SK-N-MC (cell line): ENCODE measurements at regions not wholly inside any gene's neighbourhood (a gene's known extent, or its start where the extent isn't known, plus 50 kb on each side); places are given as distances from the start of the nearest gene placed in this dataset.

Source experiments
- DNase-seq: peaks from one replicate; pipeline ENCODE4 v3.0.0-alpha.2; 2011; ENCODE audit warnings: low read depth, low spot score
- H3K27ac ChIP-seq: fragments of 200-600 bp; sonication (generic); 2 replicates; pipeline ENCODE4 v1.5.1; 2016; ENCODE audit warnings: mixed run types
- H3K36me3 ChIP-seq: fragments of 200-600 bp; sonication (generic); 2 replicates; pipeline ENCODE4 v1.6.1; 2017; ENCODE audit warnings: antibody characterized with exemption, low read length, mixed read lengths; ENCODE audit not compliant: insufficient read depth
- H3K4me3 ChIP-seq: fragments of 200-600 bp; sonication (generic); 2 replicates; pipeline ENCODE4 v1.5.1; 2016
- H3K9ac ChIP-seq: fragments of 200-600 bp; sonication (generic); 2 replicates; pipeline ENCODE4 v1.8.0; 2017; ENCODE audit warnings: mixed run types, mixed read lengths; ENCODE audit not compliant: insufficient read length
- H3K9me3 ChIP-seq: fragments of 200-600 bp; sonication (generic); 2 replicates; pipeline ENCODE4 v1.6.1; 2017; ENCODE audit warnings: low read depth, mild to moderate bottlenecking, antibody characterized with exemption, low read length, moderate library complexity, mixed read lengths
- EZH2 ChIP-seq: fragments of 200-600 bp; sonication (generic); IDR thresholded peaks from one replicate; pipeline ENCODE4 v1.6.1; 2017; ENCODE audit warnings: antibody characterized with exemption
- FOXP2 ChIP-seq: optimal IDR thresholded peaks from 2 replicates; pipeline ENCODE3; 2011; ENCODE audit warnings: mild to moderate bottlenecking, moderate library complexity; ENCODE audit not compliant: insufficient read depth; ENCODE audit errors: extremely low read length, control extremely low read depth
- POLR2AphosphoS5 ChIP-seq: IDR thresholded peaks from 2 replicates; pipeline ENCODE4 v1.6.1; 2012; ENCODE audit warnings: mild to moderate bottlenecking, low read depth, low read length, borderline replicate concordance

DNA sequence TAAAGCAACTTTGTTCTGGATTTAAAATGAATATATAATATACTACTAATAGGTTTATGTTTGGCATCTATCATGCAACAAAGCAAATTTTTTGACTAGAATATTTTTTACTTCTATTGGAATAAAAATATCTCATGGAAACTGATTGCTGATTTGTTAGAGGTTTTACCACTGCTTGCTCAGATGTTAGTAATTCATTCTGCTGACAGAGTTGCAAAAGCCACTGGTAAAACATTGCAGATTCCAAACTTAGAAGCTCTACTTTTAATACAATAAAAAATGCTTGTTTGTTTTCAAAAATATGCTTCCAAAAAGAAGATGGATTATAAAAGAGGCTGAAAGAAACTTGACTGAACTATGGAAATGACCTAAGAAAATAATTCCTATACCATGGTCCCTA, 795.2 kb downstream of the PCDH18 start:
- no peak overlapping the region for H3K27ac ChIP-seq
- no peak overlapping the region for H3K9ac ChIP-seq
- H3K4me3 ChIP-seq = no peak overlapping the region
- TF ChIP-seq POLR2AphosphoS5 (no peak), FOXP2 (no peak), EZH2 (no peak)
- no peaks in the 10 kb centered on the region for H3K36me3 ChIP-seq
- no peak for DNase-seq
- no peaks in the 10 kb centered on the region; the same call in 1 of the 2 replicates for H3K9me3 ChIP-seq

DNA sequence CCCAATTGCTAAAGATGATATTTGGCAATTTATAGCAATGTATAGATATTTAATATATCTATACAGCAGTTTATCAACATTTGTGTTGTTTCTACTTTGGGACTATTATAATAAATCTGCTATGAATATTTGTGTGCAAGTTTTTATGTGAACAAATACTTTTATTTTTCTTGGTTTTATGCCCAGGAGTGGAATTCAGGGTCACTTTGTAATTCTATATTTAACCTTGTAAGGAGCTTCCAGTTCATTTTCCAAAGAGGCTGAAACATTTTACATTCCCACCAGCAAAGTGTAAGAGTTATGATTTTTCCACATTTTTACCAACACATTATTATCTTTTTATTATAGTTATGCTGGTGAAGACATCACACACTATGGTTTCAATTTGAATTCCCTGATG, 801.3 kb downstream of the PCDH18 start:
- no peak overlapping the region for H3K4me3 ChIP-seq
- no peak overlapping the region for H3K27ac ChIP-seq
- no peaks in the 10 kb centered on the region for H3K9me3 ChIP-seq
- H3K9ac ChIP-seq = no peak overlapping the region
- no peak for TF ChIP-seq EZH2
- TF ChIP-seq FOXP2 = no peak
- TF ChIP-seq POLR2AphosphoS5 = no peak
- no peaks in the 10 kb centered on the region for H3K36me3 ChIP-seq
- DNase-seq = no peak

DNA sequence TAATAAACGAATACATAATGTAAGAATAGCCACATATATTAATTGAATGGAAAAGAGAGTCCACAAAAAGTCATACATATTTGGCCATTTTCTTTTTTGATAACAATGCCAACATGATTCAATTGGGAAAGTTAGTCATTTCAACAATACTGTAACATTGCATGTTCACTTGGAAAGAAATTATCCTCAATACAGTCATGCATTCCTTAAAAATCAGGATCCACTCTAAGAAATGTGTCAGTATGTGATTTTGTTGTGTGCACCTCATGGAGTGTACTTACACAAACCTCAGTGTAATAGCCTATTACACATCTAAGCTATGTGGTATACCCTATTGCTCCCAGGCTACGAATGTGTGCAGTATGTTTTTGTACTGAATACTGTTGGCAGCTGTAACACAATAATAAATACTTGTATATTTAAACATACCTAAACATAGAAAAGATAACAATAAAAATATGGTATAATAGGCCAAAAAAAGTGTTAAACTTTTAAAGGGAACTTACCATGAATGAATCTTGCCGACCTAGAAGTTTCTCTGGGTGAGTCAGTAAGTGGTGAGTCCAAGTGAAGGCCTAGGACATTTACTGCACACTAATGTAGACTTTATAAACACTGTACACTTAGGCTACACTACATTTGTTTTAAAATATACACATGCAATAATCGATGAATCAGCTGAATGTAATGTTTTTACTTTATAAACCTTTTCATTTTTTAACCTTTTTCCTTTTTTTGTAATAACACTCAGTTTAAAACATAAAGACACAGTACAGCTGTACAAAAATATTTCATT, 806.8 kb downstream of the PCDH18 start:
- H3K36me3 ChIP-seq = no peaks in the 10 kb centered on the region
- no peak overlapping the region for H3K9ac ChIP-seq

DNA sequence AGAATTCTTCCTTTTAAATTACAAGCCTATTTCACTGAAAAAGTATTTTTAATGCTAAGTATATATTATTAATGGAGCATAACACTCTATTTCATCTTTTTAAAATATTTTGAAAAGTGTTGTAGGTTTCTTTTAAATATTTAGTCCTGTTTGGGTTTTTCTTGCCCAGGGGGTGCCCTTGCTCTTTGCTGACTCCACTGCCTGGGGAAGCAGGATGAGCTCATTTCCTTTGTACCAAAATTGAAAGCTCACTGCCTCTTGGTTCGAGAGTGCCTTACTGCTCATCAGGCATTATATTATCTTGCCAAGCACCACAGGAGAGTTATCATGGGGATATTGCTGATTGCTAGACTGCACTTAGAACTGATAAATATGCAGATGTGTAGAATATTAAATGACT, 819.2 kb downstream of the PCDH18 start:
- H3K4me3 ChIP-seq = no peak overlapping the region
- H3K36me3 ChIP-seq = no peaks in the 10 kb centered on the region
- no peaks in the 10 kb centered on the region for H3K9me3 ChIP-seq
- H3K27ac ChIP-seq = peak overlapping the region; percentile 22; the same call in 1 of the 2 replicates
- peak; percentile 44 for DNase-seq
- TF ChIP-seq FOXP2 (no peak), POLR2AphosphoS5 (no peak), EZH2 (no peak)
- H3K9ac ChIP-seq = no peak overlapping the region

More for the DNA sequence above, 806.8 kb downstream of the PCDH18 start:
- no peak overlapping the region for H3K4me3 ChIP-seq
- H3K27ac ChIP-seq = no peak overlapping the region
- H3K9me3 ChIP-seq = no peaks in the 10 kb centered on the region
- no peak for DNase-seq
- no peak for TF ChIP-seq FOXP2
- TF ChIP-seq POLR2AphosphoS5 = no peak
- TF ChIP-seq EZH2 = no peak

DNA sequence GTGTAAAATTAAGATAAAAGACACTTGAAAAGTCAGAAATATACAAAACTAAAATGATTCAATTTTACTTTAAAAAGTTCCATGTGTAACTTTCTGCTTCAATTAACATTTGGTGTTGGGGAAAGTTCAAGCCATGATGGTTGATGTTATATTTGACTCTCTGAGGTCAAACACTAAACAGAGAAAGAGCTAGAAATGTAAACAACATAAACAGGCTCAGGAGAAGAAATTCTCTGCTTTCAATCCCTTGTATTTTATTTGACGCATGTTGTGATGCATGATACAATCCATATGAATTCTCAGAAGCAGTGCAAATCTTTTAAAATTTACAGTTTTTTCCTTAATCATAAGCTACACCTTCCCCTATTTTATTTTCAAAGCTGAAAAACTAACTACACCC, 822.4 kb downstream of the PCDH18 start:
- H3K9me3 ChIP-seq = no peaks in the 10 kb centered on the region
- TF ChIP-seq EZH2 = no peak
- TF ChIP-seq FOXP2 = no peak
- TF ChIP-seq POLR2AphosphoS5 = no peak
- H3K36me3 ChIP-seq = no peaks in the 10 kb centered on the region
- no peak overlapping the region for H3K9ac ChIP-seq
- H3K27ac ChIP-seq = no peak overlapping the region
- no peak for DNase-seq
- no peak overlapping the region for H3K4me3 ChIP-seq

DNA sequence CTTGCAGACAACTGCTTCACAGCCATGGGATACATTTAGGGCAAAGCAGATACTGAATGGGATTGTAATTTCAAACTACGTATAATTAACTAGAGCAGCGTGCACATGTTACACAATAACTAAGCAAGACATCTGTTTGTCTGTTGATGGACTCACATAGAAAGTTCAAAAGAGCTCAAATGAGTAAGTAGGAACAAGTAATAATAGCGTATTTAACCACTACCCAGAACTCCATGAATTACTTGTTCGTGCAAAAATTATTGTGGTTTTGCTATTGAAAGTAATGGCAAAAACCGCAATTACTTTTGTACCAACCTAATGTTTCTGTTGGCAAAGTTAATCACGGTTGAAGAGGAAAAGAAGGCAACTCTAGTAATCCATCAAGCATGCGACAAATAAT, 825.4 kb downstream of the PCDH18 start:
- no peak for TF ChIP-seq FOXP2
- TF ChIP-seq POLR2AphosphoS5 = no peak
- no peak for TF ChIP-seq EZH2
- no peak overlapping the region for H3K4me3 ChIP-seq
- H3K36me3 ChIP-seq = no peaks in the 10 kb centered on the region
- no peak overlapping the region for H3K9ac ChIP-seq
- no peak for DNase-seq
- no peak overlapping the region for H3K27ac ChIP-seq
- H3K9me3 ChIP-seq = no peaks in the 10 kb centered on the region

DNA sequence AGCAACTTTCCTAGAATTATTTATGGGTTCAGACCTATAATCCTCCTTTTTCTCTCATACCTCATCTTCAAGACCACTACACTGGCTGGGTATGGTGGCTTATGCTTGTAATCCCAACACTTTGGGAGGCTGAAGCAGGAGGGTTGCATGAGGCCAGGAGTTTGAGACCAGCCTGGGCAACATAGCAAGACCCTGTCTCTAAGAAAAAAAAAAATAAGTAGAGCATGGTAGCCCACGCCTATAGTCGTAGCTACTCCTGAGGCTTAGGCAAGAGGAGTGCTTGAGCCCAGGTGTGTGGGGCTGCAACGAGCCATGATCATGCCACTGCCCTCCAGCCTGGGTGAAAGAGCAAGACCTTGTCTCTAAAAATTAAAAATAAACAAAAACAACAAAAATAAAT, 832.4 kb downstream of the PCDH18 start:
- no peak overlapping the region for H3K4me3 ChIP-seq
- DNase-seq = no peak
- TF ChIP-seq POLR2AphosphoS5 (no peak), EZH2 (no peak), FOXP2 (no peak)
- H3K27ac ChIP-seq = no peak overlapping the region
- no peaks in the 10 kb centered on the region for H3K36me3 ChIP-seq
- H3K9ac ChIP-seq = no peak overlapping the region
- H3K9me3 ChIP-seq = no peaks in the 10 kb centered on the region

DNA sequence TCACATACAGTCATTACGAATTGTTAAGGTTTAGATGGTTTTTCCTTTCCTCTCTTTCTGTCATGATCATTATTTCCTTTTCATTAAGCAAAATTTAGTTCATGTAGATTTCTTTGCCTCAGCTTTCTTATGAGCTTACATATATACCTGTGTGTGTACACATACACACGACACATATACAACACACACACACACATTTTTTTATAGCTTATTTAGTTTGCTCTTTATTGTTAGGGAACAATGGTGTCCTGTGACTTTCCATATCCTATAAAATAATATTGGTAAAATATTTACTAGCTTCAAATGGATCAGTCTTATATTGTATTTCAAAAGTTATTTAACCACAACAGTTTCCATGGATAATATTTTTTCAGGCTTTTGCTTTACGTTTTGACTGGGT, 840.7 kb downstream of the PCDH18 start:
- Histone ChIP-seq H3K36me3 (no peaks in the 10 kb centered on the region), H3K9ac (no peak overlapping the region), H3K27ac (no peak overlapping the region), H3K9me3 (no peaks in the 10 kb centered on the region), H3K4me3 (no peak overlapping the region)
- no peak for DNase-seq
- TF ChIP-seq POLR2AphosphoS5 (no peak), EZH2 (no peak), FOXP2 (no peak)

DNA sequence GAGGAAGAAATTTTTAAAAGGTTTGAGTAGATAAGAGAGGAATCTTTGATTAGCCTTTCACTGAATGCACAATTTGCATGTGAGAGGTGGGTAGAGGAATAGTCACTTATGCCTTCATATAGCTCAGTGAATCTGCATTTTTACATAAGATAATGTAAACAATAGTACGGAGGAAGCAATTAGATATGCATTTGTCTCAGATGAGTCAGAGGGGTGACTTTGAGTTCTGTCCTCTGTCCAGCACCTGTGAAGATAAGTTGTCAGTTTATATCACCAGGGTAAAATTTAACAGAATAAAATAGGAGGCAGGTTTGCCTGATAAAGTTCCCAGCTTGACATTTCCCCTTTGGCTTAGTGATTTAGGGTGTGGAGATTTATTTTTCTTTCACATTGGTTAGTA, 841.9 kb downstream of the PCDH18 start:
- Histone ChIP-seq H3K27ac (no peak overlapping the region), H3K36me3 (no peaks in the 10 kb centered on the region), H3K4me3 (no peak overlapping the region), H3K9ac (no peak overlapping the region), H3K9me3 (no peaks in the 10 kb centered on the region)
- no peak for DNase-seq
- TF ChIP-seq FOXP2 = no peak
- no peak for TF ChIP-seq EZH2
- TF ChIP-seq POLR2AphosphoS5 = no peak
